NCI-H1417 (cell line): ENCODE measurements at regions not wholly inside any gene's neighbourhood (a gene's known extent, or its start where the extent isn't known, plus 50 kb on each side); places are given as distances from the start of the nearest gene placed in this dataset.

Experiments
- DNase-seq, 3 experiments: peaks; one replicate each; lab custom pipeline; 2025; lab: John Stamatoyannopoulos, UW

DNA sequence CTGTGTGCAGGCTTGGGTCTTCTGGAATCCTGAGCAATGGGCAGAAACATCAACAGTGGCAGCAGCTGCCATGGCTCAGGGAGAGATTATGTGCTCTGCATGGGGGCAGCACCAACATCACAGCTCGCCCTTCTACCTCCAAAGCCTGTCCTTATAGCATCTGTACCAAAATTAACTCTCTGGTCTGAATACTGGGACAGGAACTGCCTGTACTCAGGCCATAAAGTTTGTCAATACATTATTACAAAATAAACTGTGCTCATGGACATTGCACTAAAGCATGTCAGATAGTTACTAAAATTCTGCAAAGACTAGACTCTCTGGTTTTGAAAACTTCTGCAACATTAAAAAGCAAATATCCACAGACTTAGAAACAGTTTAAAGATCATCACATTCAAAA, 91.6 kb downstream of the ZC3H11B start:
- DNase-seq = no peak

DNA sequence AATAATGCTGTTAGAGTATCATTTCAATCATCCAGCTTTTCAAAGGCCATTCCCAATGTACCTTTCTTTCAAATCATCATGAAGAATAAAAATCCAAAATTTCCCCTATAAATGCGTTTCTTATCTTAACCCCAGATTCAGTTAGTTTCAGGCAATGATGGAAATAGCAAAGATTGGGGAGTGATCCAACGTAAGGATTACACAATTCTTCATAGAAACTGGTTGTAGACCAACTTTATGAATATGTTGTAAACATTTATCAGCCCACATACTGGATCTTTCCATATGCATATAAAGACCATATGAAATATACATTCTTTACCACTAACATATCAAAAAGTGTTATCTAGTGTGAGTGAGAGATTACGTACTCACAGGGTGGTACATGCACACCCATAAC, 92.7 kb downstream of the ZC3H11B start:
- DNase-seq = no peak

DNA sequence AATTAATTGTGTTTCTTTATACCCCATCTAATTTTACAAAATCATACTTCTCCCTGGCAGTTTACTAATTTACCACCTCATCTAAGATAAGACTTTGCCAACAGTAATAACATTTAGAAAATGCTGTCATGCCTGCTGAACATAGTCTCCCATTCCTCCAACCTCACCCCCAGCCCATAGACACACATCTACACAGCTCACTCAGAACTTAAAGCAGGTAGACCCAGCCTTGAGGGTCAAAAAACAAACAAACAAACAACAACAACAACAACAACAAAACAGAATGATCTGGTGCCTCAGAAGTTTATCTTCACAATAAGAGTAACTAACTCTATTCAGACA, 94.0 kb downstream of the ZC3H11B start:
- no peak for DNase-seq

DNA sequence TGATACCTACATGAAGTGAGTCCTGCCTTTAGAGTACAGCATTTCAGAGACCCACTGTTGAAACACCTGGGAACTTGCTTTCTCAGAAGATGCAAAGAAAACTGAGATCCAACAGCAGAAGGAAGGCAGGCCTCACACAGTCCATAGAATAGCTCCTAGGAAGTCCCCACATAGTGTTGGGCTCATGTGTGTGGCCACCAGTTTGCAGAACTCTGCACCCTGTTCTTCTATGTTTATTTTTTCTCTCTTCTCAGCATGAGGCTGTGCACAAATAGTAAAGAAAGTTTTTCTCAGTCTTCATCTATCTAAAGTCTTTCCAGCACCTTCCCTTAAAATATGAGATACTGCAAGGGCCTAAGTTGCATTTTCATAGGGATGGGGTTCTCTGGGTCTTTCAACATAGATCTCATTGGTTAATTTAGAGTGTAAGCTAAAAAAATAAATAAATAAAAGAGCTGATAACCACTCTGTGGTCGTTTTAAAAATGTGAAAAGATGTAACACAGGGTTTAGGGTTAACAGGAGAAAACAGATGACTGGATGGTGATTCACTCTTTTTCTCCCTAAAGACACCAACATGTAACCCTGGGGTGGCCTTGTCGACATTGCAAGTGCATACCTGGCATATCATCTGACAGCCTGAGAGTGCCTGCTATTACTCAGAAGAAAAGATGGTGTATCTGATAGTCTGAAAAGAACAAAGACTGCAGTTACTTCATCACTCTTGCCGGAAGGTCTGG, 94.6 kb downstream of the ZC3H11B start:
- DNase-seq = no peak

DNA sequence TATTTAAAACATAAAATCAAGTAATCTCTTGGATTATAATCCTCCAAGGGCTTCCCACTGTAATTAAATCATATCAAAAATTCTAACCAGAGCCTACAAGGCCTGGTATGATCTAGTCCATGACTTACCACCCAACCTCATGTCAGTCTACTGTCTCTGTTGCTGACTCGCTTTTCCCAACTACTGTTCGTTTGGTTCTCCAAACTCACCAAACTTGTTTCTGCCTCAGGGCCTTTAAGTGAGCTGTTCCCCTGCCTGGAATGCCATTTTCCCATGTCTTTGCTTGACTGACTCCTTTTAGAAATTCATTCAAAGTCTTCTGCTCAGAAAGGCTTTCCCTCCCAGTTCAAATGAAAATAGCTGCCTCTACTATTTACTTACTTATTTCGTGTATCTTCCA, 95.9 kb downstream of the ZC3H11B start:
- no peak for DNase-seq

DNA sequence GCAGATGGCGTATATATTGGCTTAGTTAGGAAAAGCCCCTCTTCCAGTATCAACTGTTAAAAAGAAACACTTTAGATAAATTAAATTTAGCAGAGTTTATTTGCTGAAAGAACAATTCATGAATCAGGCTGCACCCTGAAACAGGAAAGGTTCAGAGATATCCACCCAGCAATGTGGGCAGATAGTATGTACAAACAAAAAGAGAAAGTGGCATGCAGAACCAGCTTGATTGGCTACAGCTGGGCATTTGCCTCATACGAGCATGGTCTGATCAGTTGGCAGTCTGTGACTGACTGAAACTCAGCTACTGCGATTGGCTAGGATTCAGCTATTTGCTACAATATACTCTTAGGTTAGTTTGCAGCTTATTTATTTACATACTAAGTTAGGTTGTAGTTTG, 98.2 kb downstream of the ZC3H11B start:
- no peak for DNase-seq

DNA sequence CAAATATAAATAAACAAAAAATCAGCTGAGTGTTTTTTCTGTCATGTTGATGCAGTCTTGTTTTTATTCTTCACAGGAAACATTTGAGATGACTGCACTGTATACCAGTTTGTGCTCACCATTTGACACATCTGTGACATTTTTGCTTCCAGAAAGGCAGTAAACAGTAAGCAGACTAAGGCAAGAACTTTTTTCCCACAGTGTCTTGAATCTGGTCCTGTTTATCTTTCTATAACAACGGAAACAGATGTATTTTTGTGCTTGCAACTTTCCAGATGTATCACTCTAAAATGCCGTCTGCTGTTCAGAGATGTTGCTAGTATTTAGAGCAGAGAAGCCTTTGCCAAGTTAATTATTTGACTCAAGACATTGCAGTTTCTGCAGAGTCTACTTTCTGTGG, 105.5 kb downstream of the ZC3H11B start:
- DNase-seq = no peak

DNA sequence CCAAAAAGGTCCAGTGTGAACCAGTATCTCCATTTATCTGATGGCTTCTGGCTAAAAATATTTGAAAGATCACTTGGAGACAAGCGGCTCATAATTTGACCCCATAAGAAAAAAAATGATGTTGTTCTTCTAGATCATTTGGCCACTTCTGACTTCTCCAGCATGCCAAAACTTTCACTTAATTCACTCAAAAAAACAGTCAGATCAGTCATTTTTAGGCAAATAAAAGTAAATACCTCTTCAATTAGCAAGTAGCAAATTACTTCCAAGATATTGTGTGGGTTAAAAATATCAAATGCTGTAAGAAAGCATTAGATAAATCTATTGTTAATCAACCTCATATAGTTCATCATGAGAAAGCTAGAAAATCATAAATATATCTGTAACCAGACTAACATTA, 106.0 kb downstream of the ZC3H11B start:
- no peak for DNase-seq

DNA sequence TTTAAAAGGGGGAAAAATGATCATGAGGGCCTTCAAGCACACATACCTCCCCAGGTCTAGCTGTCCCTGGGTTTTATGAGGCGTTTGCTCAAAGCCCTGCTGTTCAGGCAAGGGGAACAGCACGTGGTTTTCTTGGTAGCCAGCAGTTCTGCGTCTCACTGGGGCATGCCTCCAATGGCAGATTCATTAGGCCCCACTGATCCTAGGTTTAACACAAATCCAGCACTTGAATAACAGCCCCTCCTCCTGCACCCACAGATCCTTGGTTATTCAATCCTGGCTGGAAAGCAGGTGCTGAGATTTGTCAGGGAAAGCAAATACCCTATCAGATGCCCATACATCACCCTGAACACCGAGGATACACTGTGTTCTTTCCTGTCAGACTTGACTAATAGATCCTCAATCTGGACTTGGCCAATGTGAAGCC, 106.4 kb downstream of the ZC3H11B start:
- peak in 1 of 3 experiments; percentile 7 for DNase-seq

DNA sequence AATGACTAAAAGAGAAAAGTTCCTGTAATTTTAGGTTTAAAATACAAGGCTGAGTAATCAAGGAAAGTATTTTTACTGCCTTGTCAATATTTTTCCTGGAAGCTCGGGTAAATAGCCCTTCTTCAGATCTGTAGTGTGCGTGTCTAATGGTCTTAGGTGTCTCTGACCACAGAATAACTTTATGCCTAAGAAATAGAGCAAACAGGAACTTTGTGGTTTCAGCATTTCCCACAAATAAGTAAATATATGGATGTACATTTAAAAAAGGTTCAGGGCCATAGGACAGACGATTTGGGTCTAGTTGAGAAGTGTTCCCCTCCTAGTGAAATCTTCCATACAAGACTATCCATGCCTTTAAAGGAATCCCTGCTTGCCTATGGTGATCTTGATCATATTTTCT, 107.0 kb downstream of the ZC3H11B start:
- DNase-seq = no peak

DNA sequence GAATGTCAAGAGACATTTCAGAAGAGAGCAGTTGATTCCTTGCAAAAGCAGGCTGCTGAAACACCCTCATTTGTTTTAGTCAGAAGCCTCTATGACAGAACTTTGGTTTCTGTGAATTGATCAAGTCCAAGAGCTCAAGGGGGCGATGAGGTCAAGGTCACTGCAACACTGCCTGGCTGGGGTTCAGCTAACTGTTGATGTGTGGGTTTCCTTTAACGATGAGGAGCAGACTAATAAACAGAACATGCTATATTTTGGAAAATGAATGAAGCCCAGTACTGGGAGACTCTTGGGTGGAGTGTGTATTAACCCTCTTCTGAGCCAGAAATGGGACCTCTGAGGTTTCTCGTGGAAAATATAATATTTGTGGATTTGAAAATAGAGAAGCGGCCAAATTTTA, 109.3 kb downstream of the ZC3H11B start:
- no peak for DNase-seq

DNA sequence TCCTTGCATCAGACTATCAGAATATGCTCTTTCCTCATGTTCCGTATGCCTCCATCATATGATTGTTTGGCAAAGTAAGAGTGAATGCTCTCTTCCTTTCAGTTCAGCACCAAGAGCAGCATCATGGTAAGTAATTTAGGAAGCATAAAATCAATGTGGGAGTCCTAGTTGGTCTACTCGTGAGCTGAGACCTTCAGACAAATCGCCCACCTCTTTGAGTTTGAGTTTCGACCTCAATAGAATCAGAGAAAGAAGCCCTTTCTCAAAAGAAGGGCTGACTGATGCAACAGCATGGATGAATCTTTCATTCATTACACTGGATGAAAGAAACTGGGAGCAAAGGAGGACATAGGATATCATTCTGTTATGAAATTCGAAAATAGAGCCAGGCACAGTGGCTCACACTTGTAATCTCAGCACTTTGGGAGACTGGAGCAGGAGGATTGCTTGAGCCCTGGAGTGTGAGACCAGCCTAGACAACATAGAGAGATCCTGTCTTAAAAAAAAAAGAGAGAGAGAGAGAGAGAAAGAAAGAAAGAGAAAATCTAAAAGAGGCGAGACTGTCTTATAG, 112.5 kb downstream of the ZC3H11B start:
- DNase-seq = no peak

DNA sequence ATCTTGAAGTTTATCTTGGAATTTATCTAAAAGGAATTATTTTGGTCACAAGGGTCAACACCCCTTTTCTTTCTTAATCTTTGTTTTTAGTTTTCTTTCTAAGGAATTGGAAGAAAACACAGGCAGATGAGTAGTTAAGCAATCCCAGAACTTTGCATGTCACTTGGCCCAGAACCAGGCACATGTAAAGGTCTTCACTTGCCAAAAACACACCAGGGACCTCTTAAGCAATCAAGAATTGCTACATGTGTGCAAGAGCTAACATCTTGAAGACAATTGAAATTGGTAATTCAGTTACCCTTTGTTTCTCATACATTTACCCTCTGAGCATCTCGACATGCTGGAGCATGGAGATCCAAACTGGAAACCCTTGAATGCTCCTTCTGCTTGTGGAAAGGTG, 114.2 kb downstream of the ZC3H11B start:
- no peak for DNase-seq

DNA sequence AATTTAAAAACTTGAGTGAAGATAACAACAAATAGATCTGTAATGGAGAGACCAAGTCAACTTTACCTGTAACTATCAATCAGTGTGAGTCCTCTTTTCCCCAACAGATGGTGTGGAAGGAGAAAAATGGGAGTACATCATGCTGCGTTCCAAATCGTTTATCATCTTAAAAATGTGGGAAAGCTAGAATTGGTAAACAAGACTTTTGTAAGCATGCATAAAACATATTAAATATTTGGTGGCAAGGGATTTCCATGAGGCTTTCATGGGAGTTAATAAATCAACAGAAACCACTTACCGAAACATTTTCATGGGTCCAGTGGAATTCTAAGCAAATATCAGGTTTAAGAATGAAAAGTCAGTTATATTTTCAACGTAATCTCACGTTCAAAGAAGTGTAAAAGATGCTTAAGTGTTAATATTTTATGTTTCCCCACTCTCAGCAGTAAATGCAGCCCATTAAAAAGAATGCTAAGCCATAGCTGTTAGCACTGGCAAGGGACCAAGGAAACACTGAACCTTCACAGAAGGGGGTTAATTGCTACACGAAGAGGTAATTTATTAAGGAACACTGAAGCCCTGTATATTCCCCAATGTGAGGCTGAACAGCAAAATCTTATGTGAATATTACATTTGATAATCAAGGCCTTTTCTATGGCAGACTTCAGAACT, 117.0 kb downstream of the ZC3H11B start:
- peak in 2 of 3 experiments; percentile 31 to 87 for DNase-seq

DNA sequence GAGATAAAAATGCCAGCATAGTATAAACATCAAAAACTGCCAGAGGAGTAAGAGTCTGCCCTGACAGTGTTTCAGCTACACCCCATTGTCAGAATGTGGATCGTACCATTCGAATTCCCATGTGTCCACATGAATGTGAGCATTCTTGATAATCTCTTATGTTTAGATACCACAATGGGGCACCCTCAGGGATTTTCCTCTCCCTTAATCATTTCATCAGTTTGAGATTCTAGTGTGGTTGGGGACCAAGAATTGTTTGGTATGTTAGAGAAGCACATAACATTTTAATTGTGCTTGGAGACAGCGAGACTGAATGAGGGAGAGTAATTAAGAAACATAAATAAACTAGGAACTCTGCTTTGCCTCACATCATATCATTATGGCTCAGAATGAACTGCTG, 120.2 kb downstream of the ZC3H11B start:
- DNase-seq = no peak

DNA sequence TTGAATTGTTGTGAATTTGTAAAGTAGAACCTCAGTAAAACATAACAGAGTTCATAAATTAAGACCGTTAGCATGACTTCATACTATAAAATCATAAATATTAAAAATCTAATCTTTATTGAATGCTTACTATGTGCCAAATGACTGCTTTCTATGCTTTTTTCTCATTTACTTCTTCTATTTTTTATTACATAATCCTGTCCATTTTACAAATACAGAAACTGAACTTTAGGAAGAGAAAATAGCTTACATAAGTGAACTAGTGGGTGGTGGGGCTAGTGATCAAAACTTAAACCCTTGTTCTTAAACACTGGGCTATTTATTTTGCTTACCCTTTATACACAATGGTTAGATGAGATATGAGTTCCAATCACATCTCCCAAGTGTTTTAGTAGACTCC, 122.3 kb downstream of the ZC3H11B start:
- DNase-seq = no peak

DNA sequence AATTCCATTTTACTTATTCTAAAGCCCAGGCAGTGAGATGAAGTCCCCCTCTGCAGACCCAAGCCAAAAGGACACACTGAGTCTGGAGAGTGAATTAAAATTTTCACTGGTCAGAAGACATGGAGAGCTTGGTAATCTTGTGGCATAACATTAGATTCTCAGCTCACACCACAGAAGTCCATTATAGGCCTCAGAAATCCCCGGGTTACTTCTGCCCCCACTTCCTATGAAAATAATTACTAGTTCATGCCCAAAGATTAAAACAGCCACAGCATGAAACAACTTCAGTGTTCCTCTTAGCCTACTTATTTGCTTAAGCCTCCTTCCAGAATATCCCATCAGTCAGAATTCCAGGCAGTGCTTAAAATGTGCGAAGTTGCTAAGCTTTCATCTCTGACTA, 123.3 kb downstream of the ZC3H11B start:
- DNase-seq = peak in 1 of 3 experiments; percentile 35

DNA sequence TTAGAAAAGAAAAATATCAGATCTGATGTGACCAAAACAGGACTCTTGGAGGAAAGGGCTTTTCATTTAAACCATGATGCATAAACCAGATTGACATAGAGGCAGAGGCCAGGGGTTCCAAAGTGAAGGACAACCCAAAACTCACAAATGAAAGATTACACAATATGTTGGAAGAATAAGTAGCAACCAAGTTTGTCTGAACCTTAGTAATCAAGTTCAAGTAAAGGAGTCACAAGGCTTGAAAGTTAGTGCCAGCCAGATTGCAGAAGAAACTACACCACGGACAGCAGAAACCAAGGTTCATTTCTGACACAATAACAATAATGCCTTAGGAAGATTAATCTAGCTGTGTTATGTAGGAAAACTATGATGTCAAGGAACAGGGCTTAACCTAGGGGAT, 124.6 kb downstream of the ZC3H11B start:
- no peak for DNase-seq

DNA sequence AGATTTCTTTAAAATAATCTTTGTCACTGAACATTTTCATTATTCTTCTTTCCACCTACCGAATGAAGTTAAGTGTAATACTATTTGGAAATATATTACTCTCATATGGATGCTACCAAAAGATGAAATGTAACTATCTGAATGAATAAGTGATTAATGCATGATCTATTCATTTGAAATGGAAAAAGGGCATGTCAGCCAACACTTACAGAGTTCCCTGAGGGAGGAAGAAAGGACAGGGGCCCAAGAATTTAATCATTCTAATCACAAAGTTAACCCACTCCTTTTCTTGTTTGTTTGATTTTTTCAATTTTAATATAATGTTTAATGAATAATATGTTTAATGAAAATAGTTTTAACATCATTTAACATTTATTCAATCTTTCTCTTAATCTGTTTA, 129.4 kb downstream of the ZC3H11B start:
- no peak for DNase-seq

DNA sequence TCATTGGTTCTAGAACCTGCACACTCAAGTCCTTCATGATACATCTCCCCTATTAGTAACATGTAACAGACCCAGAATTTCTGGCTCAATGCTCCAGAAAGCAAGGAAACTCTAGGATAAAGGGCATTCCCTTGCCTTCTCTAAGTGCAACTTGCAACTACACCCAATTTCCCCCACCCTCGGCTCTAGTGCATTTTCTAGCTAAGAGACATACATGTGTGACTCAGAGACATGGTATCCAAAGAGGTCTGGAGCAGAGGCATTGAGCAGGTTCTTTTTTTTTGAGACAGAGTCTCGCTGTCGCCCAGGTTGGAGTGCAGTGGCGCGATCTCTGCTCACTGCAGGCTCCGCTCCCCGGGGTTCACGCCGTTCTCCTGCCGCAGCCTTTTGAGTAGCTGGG, 132.9 kb downstream of the ZC3H11B start:
- DNase-seq = no peak

DNA sequence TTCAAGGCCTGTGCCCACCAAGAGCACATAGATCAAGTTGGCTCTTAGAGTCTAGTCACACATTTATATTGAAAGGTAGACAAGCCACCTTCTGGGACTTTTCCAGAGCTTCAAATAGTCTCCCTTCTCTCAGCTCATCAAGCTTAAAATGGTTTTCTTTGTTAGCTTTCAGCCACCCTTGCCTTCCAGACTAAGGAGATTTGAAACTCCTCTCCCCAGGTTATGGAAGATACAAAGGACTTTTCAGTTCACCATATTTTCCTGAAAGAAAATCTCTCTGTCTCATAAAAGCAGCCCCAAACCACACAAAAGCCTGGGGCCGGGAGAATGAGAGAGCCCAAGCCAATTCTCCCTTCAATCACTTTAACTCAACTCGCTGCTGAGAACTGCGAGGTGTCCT, 134.1 kb downstream of the ZC3H11B start:
- DNase-seq = no peak

DNA sequence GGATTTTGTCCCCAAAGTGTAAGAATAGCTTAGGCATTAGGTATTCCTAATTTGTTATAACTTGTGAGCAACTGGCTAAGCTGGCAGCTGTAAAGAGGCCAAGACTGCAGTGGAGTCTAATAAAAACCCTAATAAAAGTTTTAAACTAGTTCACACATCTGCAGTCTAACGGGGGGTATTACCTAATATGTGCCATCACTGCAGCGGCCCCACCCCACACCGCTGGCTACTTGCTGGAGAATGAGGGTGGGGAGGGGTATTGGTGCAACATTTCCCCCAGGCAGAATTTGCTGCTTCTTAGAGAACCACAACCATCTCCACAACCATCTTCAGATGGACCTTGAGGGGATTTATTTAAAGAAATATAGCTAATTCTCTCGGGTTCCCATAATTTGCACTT, 135.0 kb downstream of the ZC3H11B start:
- no peak for DNase-seq

DNA sequence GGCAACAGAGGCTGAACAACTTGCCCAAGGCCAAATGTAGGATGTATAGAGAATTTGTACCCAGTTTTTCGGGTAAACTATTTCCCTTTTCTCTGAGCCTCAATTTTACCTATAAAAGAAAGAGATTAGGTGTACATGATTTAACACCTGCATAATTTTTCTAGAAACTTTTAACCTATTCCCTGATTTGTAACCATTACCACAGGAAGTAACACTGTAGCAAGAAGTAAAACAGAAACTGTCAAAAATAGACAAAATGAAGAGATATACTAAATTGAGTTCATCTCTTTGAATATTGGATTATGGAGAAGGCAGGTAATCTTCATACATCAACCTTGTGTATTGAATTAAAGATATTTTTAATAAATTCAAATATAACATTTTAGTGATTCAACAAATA, 136.2 kb downstream of the ZC3H11B start:
- no peak for DNase-seq

DNA sequence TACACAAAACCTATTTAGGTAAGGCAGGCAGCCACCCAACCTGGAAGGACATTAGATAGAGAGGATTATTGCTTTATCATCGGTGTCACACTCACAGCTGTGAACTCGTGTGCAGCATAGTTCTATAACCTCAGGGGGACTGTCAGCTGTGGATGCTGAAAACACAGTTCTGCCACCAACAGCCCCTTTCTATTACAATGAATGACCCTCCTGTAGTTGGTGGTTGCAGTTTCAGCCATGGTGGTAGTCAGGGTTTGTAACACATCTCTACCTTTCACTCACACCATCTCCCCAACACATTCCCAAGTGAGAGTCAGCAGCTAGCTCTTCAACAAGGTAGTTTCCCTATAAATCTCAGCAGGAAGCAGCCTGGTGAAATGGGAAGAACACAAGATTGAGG, 136.8 kb downstream of the ZC3H11B start:
- DNase-seq = no peak
